ENCODE measurements at regions not wholly inside any gene's neighbourhood (a gene's known extent, or its start where the extent isn't known, plus 50 kb on each side); places are given as distances from the start of the nearest gene placed in this dataset.

- Histone ChIP-seq H3K4me1 (ENCODE audit: control insufficient read depth, insufficient read depth, low read length) (no peaks in the 10 kb centered on the region), H3K4me3 (ENCODE audit: insufficient read depth, low read depth, low read length) (no peak overlapping the region), H3K9me3 (ENCODE audit: control insufficient read depth, low read length) (no peaks in the 10 kb centered on the region), H3K27me3 (ENCODE audit: control insufficient read depth, insufficient read depth, low read length, poor library complexity, severe bottlenecking) (no peaks in the 10 kb centered on the region), H3K27ac (ENCODE audit: insufficient read depth, low read depth, low read length, poor library complexity, severe bottlenecking) (no peak overlapping the region), H3K36me3 (ENCODE audit: control insufficient read depth, insufficient read depth, low read length) (no peaks in the 10 kb centered on the region)
- WGBS, 2 experiments, result 96% methylated on average over 5 of the region's 5 CpGs
Observed at GRCh38 chr15:26477044-26477443, 295.8 kb downstream of the GABRB3 start.

GRCh38 chr15:26475554-26475953 lies 297.3 kb downstream of the GABRB3 start:
- Histone ChIP-seq H3K27me3 (ENCODE audit: control insufficient read depth, insufficient read depth, low read length, poor library complexity, severe bottlenecking) (no peaks in the 10 kb centered on the region), H3K27ac (ENCODE audit: insufficient read depth, low read depth, low read length, poor library complexity, severe bottlenecking) (no peak overlapping the region), H3K4me3 (ENCODE audit: insufficient read depth, low read depth, low read length) (no peak overlapping the region), H3K4me1 (ENCODE audit: control insufficient read depth, insufficient read depth, low read length) (no peaks in the 10 kb centered on the region), H3K36me3 (ENCODE audit: control insufficient read depth, insufficient read depth, low read length) (no peaks in the 10 kb centered on the region), H3K9me3 (ENCODE audit: control insufficient read depth, low read length) (no peaks in the 10 kb centered on the region)
- 93 to 95% methylated on average over 5 to 7 of the region's 7 CpGs for WGBS, 2 experiments

- Histone ChIP-seq H3K4me1 (ENCODE audit: control insufficient read depth, insufficient read depth, low read length) (no peaks in the 10 kb centered on the region), H3K4me3 (ENCODE audit: insufficient read depth, low read depth, low read length) (no peak overlapping the region), H3K27me3 (ENCODE audit: control insufficient read depth, insufficient read depth, low read length, poor library complexity, severe bottlenecking) (no peaks in the 10 kb centered on the region), H3K27ac (ENCODE audit: insufficient read depth, low read depth, low read length, poor library complexity, severe bottlenecking) (no peak overlapping the region), H3K36me3 (ENCODE audit: control insufficient read depth, insufficient read depth, low read length) (no peaks in the 10 kb centered on the region), H3K9me3 (ENCODE audit: control insufficient read depth, low read length) (no peaks in the 10 kb centered on the region)
- WGBS, 2 experiments, result 92% methylated on average over 5 of the region's 5 CpGs
Observed at GRCh38 chr15:26472661-26473060, 300.2 kb downstream of the GABRB3 start.

GRCh38 chr15:26461847-26462608 lies 310.8 kb downstream of the GABRB3 start:
- WGBS, 2 experiments, result 93% methylated on average over 13 of the region's 13 CpGs
- no peaks in the 10 kb centered on the region for H3K36me3 ChIP-seq (ENCODE audit: control insufficient read depth, insufficient read depth, low read length)

GRCh38 chr15:26460165-26460564 lies 312.7 kb downstream of the GABRB3 start:
- no peaks in the 10 kb centered on the region for H3K36me3 ChIP-seq (ENCODE audit: control insufficient read depth, insufficient read depth, low read length)
- 60 to 69% methylated on average over 2 of the region's 2 CpGs for WGBS, 2 experiments
- H3K4me3 ChIP-seq (ENCODE audit: insufficient read depth, low read depth, low read length), result no peak overlapping the region
- H3K4me1 ChIP-seq (ENCODE audit: control insufficient read depth, insufficient read depth, low read length), result no peaks in the 10 kb centered on the region
- H3K27ac ChIP-seq (ENCODE audit: insufficient read depth, low read depth, low read length, poor library complexity, severe bottlenecking), result no peak overlapping the region
- H3K9me3 ChIP-seq (ENCODE audit: control insufficient read depth, low read length), result no peaks in the 10 kb centered on the region
- H3K27me3 ChIP-seq (ENCODE audit: control insufficient read depth, insufficient read depth, low read length, poor library complexity, severe bottlenecking), result no peaks in the 10 kb centered on the region

More at GRCh38 chr15:26461847-26462608, 310.8 kb downstream of the GABRB3 start:
- no peaks in the 10 kb centered on the region for H3K27me3 ChIP-seq (ENCODE audit: control insufficient read depth, insufficient read depth, low read length, poor library complexity, severe bottlenecking)
- no peaks in the 10 kb centered on the region for H3K4me1 ChIP-seq (ENCODE audit: control insufficient read depth, insufficient read depth, low read length)
- no peak overlapping the region for H3K4me3 ChIP-seq (ENCODE audit: insufficient read depth, low read depth, low read length)
- H3K27ac ChIP-seq (ENCODE audit: insufficient read depth, low read depth, low read length, poor library complexity, severe bottlenecking), result no peak overlapping the region
- no peaks in the 10 kb centered on the region for H3K9me3 ChIP-seq (ENCODE audit: control insufficient read depth, low read length)

GRCh38 chr15:26455828-26456227 lies 317.0 kb downstream of the GABRB3 start:
- H3K4me1 ChIP-seq (ENCODE audit: control insufficient read depth, insufficient read depth, low read length), result no peaks in the 10 kb centered on the region
- no peaks in the 10 kb centered on the region for H3K9me3 ChIP-seq (ENCODE audit: control insufficient read depth, low read length)
- no peaks in the 10 kb centered on the region for H3K36me3 ChIP-seq (ENCODE audit: control insufficient read depth, insufficient read depth, low read length)
- H3K27me3 ChIP-seq (ENCODE audit: control insufficient read depth, insufficient read depth, low read length, poor library complexity, severe bottlenecking), result no peaks in the 10 kb centered on the region
- no peak overlapping the region for H3K27ac ChIP-seq (ENCODE audit: insufficient read depth, low read depth, low read length, poor library complexity, severe bottlenecking)
- no peak overlapping the region for H3K4me3 ChIP-seq (ENCODE audit: insufficient read depth, low read depth, low read length)
- WGBS, 2 experiments, result 90 to 93% methylated on average over 2 of the region's 2 CpGs

GRCh38 chr15:26453914-26454313 lies 319.0 kb downstream of the GABRB3 start:
- no peak overlapping the region for H3K27ac ChIP-seq (ENCODE audit: insufficient read depth, low read depth, low read length, poor library complexity, severe bottlenecking)
- H3K27me3 ChIP-seq (ENCODE audit: control insufficient read depth, insufficient read depth, low read length, poor library complexity, severe bottlenecking), result no peaks in the 10 kb centered on the region
- no peak overlapping the region for H3K4me3 ChIP-seq (ENCODE audit: insufficient read depth, low read depth, low read length)
- no peaks in the 10 kb centered on the region for H3K4me1 ChIP-seq (ENCODE audit: control insufficient read depth, insufficient read depth, low read length)
- WGBS, 2 experiments, result 63 to 77% methylated on average over 2 of the region's 2 CpGs
- no peaks in the 10 kb centered on the region for H3K36me3 ChIP-seq (ENCODE audit: control insufficient read depth, insufficient read depth, low read length)
- H3K9me3 ChIP-seq (ENCODE audit: control insufficient read depth, low read length), result no peaks in the 10 kb centered on the region

GRCh38 chr15:26451995-26452394 lies 320.9 kb downstream of the GABRB3 start:
- Histone ChIP-seq H3K4me1 (ENCODE audit: control insufficient read depth, insufficient read depth, low read length) (no peaks in the 10 kb centered on the region), H3K36me3 (ENCODE audit: control insufficient read depth, insufficient read depth, low read length) (no peaks in the 10 kb centered on the region), H3K27ac (ENCODE audit: insufficient read depth, low read depth, low read length, poor library complexity, severe bottlenecking) (no peak overlapping the region), H3K9me3 (ENCODE audit: control insufficient read depth, low read length) (no peaks in the 10 kb centered on the region), H3K27me3 (ENCODE audit: control insufficient read depth, insufficient read depth, low read length, poor library complexity, severe bottlenecking) (no peaks in the 10 kb centered on the region), H3K4me3 (ENCODE audit: insufficient read depth, low read depth, low read length) (no peak overlapping the region)
- WGBS, 2 experiments, result 87 to 98% methylated on average over 5 of the region's 6 CpGs

GRCh38 chr15:26449291-26449690 lies 323.6 kb downstream of the GABRB3 start:
- Histone ChIP-seq H3K27me3 (ENCODE audit: control insufficient read depth, insufficient read depth, low read length, poor library complexity, severe bottlenecking) (no peaks in the 10 kb centered on the region), H3K4me3 (ENCODE audit: insufficient read depth, low read depth, low read length) (no peak overlapping the region), H3K36me3 (ENCODE audit: control insufficient read depth, insufficient read depth, low read length) (no peaks in the 10 kb centered on the region), H3K4me1 (ENCODE audit: control insufficient read depth, insufficient read depth, low read length) (no peaks in the 10 kb centered on the region), H3K9me3 (ENCODE audit: control insufficient read depth, low read length) (no peaks in the 10 kb centered on the region), H3K27ac (ENCODE audit: insufficient read depth, low read depth, low read length, poor library complexity, severe bottlenecking) (no peak overlapping the region)
- WGBS, 2 experiments, result 73% methylated on average over 6 to 7 of the region's 7 CpGs

GRCh38 chr15:26443321-26443720 lies 329.5 kb downstream of the GABRB3 start:
- Histone ChIP-seq H3K9me3 (ENCODE audit: control insufficient read depth, low read length) (no peaks in the 10 kb centered on the region), H3K4me1 (ENCODE audit: control insufficient read depth, insufficient read depth, low read length) (peaks cover 6% of the 10 kb centered on the region), H3K27me3 (ENCODE audit: control insufficient read depth, insufficient read depth, low read length, poor library complexity, severe bottlenecking) (no peaks in the 10 kb centered on the region), H3K27ac (ENCODE audit: insufficient read depth, low read depth, low read length, poor library complexity, severe bottlenecking) (no peak overlapping the region), H3K4me3 (ENCODE audit: insufficient read depth, low read depth, low read length) (no peak overlapping the region), H3K36me3 (ENCODE audit: control insufficient read depth, insufficient read depth, low read length) (no peaks in the 10 kb centered on the region)
- 93 to 97% methylated on average over 4 of the region's 4 CpGs for WGBS, 2 experiments
